HG03521 (cell line): ENCODE measurements at regions not wholly inside any gene's neighbourhood (a gene's known extent, or its start where the extent isn't known, plus 50 kb on each side); places are given as distances from the start of the nearest gene placed in this dataset.
"Not testable (repeated sequence)": the region's sequence is repeated elsewhere in the genome, so short reads cannot be mapped to it uniquely, and the experiment has no call there.

ENCODE experiments used
- ATAC-seq: cut with Tn5 transposase; IDR thresholded peaks from one replicate; pipeline ENCODE4 v1.9.1; 2021; ENCODE audit warnings: mild to moderate bottlenecking, moderate library complexity; ENCODE audit not compliant: unreplicated experiment

DNA sequence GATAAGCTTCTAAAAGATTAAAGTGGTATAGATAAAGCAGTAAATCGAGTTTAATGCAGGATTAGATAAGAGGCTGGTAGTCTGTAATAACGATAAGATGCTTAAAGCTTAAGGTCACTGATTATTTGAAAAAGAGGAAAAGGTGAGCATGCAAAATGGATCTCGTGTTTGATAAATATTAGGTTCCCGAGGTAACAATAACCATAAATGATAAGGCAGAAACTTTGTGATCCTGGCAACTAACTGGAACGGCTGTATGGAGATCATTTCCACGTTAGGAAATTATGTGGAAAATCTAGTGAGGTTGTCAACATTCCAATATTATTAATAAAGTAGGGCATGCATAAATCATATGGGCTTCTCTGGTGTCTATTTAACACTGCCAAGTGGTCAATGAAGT, 255.5 kb downstream of the EFCAB11 start:
- no peak for ATAC-seq

DNA sequence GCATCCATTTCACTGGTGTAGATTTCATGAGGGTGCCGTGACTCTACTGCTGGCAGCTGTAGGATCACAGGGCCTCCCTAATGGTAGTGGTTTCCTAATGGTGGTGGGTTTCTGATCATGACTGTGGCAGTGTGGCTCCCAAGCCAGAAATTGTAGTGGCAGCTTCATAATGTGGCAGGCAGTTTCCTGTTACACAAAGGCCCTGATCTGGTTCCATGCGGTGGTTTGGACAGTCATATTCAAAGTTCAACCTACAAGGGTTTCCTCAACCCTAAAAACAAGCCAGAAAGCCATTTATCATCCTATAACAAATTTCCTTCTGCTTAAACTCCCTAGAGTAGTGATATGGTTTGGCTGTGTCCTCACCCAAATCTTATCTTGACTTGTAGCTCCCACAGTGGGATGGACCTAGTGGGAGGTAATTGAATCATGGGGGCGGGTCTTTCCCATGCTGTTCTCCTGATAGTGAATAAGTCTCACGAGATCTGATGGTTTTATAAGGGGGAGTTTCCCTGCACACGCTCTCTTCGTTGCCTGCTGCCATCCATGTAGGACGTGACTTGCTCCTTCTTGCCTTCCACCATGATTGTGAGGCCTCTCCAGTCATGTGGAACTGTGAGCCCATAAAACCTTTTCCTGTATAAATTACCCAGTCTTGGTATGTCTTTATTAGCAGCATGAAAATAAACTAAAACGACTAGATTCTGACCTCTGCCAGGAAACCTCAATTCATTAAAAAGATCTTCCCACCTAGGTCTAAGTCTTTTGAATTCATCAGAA, 257.1 kb downstream of the EFCAB11 start:
- no peak for ATAC-seq

DNA sequence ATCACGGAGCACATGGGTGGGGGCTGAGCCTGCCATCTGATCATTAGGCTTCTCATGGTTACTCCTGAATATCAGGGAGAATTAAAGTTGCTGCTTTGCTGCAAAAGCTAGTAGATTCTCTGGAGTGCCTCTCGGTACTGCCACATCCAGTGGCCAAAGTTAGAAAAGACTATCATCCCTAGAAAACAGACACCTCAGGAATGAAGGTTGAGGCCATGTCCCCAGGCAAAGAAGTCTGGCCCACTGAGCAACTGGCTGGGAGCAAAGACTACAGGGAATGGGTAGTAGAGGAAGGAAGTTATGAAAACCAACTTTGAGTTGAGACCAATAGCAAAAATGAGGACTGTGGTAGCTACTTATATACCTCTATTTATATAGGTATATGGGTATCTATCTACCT, 258.7 kb downstream of the EFCAB11 start:
- no peak for ATAC-seq

DNA sequence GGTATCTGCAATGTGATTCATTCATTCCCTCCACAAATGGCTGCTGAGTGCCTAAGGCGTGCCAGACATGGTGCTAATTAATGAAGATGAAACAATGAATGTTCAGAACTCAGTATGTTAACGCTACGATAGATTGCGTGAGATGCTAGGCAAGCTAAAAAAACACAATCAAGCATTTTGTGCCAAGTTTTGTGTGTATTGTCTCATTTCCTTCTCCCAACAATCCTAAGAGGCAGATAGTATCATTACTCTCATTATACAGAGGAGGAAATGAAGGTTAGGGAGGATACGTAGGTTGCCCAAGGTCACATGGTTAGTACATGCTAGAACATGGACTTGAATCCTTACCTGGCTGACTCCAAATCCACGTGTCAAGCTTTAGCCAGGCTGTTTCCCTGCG, 264.4 kb downstream of the EFCAB11 start:
- no peak for ATAC-seq

DNA sequence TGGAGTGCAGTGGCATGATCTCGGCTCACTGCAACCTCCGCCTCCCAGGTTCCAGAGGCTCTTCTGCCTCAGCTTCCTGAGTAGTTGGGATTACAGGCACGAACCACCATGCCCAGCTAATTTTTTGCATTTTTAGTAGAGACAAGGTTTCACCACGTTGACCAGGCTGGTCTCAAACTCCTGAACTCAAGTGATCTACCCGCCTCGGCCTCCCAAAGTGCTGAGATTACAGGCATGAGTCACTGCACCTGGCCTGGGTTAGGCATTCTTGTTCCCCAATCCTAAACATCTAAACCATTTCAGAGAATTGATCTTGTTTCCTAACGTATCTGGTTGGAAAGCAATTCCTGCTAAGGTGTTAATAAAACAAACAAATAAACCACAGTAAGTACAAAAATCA, 264.8 kb downstream of the EFCAB11 start:
- ATAC-seq, result not testable (repeated sequence)

DNA sequence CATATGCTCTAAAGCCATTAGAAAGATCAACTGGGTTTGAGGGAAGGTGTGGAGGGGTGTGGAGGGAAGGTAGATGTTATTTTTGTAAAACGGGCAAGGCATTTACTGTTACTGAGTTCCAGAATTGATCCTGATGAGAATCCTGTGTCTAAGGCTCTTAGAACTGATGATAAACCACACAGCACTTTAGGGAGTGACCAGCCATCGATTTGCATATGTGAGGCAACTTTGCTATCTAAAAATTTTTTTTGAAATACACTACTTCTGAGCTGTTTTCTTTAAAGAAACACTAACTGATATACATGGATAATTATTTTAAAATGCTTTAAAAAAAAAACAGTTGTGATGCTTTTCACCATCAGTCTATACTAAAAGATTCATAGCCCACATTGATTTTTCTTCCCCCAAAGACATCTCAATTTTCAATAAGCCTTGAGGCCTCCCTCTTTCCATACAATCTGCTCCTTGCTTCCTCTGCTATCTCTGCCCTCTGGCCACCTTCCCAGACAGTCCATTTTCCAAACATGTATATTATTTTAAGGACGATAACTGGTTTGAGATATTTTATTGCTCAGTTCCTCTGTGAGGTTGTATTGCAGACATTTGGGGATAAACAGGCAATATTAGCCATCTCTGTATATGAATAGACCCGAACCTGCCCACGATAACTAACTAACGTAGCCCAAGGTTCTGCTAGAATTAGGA, 265.9 kb downstream of the EFCAB11 start:
- no peak for ATAC-seq

DNA sequence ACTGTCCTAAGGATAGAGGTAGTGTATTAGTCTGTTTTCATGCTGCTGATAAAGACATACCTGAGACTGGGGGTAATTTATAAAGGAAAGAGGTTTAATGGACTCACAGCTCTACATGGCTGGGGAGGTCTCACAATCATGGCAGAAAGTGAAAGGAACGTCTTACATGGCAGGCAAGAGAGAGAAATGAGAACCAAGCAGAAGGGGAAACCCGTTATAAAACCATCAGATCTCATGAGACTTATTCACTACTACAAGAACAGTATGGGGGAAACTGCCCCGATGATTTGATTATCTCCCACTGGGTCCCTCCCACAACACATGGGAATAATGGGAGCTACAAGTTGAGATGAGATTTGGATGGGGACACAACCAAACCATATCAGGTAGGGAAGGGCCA, 267.4 kb downstream of the EFCAB11 start:
- not testable (repeated sequence) for ATAC-seq

DNA sequence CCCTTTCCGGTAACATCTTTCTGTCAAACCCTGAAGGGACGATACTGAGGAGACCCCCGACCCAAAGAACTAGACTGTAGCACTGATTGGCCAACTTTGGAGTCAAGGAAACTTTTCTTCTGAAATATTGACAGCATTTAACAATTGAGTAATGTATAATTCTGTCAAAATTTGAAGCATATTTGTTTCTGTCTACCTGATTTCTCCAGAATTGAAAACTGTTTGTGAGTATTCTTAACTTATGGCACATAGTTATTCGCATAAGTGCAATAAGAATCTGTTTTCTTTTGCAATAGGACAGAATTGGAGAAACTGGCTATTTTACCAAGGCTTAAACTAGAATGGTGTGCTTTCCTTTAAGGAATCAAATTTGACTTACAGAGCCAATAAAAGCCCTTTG, 267.1 kb upstream of the FOXN3 start:
- no peak for ATAC-seq

DNA sequence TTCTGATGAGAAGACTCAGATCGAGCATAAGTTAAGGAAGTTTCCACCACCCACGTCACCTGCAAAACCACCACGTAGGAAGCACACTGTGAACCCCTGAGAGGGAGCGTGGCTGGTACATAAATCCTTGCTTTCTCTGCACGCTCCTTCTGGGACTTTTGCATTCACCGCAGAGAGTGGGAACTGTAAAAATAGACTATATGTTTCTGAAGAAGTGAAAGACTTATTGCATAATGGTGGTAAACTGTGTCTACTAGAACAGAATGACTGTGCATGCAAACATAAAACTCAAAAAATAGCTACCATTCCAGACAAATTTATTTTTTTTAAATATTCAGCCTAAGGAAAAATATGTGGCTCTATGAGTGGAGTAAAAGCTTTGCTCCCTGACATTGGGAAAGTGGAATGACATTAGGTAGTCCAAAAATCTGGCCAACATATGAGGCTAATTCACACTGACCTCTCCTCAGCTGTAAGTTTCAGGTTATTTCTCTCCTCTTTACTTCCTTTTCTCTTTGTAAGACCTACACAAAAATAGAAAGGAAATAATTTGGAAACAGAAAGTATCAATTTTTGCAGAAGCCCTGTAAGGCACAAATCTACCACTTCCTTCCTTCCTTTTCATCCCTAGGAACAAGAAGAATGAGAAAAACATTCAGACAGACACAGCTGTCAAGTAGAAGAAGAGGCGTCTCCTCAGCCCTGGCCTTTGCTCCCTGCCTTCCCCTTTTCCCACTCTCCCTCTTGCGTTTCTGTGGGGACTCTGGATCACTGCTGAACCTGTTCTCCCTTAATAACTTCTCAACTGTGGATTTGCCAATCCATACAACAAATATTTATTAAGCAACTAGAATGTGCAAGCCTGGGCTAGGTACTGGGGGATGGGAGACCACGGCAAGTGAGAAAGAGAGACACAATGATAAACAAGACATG, 264.3 kb upstream of the FOXN3 start:
- peak; percentile 72 for ATAC-seq

DNA sequence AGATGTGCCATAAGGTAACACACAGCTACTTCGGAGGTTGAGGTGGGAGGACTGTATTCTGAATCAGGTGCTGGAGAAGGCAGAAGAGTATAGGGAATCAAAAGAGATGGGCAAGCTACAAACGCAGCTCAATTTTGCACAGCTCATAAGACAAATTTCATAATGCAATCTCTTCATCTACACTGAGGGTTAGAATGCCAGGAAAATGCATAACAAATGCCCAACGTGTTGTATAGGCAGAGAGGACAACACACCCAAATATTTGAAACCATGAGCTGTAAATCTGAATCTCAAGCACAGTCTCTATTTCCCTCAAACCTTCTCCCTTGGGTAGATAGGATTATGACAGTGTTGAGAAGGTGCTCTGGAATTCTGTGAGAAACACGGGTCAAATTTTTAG, 263.1 kb upstream of the FOXN3 start:
- ATAC-seq, result no peak

DNA sequence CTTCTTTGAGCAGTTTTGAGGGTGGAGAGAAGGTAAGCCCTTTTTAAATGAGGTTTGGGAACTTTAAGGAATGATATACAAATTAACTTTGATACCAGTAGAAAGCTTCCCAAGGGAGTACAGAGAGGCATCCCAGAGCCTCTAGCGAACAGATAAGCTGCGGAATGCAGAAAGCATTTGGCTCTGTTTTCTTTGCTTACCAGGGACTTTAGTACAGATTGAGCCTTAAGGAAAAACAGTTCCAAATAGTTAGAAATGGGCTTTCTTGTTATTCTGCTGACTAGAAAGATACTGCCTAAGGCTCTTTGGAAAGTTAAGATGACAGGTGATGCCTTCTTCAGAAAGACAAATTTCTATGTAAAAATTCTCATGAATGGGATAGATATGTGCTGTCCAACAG, 261.7 kb upstream of the FOXN3 start:
- ATAC-seq, result no peak

DNA sequence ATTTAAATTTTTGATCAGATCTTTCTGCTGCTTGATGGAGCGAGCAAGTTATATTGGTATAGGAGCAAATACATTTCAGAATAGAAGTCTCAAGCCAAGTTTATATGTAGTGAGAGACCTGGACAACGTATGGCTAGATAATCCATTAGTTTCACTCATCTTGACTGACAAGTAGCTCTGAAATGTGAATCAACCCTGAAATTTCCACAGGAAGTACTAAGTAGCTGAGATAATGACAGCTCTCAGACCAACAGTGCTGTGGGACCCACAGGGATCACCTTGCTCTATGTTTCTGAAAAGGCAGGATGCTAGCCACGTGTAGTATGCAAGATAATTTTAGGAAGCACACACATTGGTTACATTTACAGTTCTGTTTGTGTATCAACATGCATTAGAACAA, 258.6 kb upstream of the FOXN3 start:
- no peak for ATAC-seq

DNA sequence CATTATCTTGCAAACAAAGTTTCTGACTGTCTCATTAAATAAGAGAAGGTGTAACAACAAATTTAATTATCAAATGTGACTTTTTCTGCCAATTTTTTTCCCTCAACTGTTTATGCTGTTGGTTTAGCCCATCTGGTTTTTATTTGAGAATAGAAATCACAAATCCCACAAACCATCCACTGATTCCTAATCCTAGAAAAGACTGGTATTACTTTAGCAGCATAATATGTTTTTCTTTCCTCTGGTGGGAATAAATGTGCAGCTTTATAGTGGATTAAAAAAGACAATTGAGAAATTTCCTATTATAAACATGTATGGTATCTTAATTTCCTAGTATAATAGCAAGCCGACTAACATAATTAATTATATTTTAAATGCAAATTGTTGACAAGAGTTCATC, 257.9 kb upstream of the FOXN3 start:
- no peak for ATAC-seq

DNA sequence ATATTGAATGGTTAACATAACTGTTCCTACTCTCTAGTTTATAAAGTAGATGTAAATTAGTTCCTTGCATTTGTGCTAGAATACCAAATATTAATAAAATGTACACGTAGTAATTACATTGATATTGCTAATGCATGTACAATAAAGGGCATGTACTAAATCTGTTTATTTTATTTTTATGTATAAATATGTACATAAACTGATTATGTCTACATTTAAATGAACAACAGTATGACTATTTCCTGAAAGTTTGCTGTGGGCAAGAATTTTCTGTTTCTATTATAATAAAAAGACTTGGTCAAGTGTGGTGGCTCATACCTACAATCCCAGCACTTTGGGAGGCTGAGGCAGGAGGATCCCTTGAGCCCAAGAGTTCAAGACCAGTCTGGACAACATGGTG, 257.2 kb upstream of the FOXN3 start:
- ATAC-seq, result no peak

DNA sequence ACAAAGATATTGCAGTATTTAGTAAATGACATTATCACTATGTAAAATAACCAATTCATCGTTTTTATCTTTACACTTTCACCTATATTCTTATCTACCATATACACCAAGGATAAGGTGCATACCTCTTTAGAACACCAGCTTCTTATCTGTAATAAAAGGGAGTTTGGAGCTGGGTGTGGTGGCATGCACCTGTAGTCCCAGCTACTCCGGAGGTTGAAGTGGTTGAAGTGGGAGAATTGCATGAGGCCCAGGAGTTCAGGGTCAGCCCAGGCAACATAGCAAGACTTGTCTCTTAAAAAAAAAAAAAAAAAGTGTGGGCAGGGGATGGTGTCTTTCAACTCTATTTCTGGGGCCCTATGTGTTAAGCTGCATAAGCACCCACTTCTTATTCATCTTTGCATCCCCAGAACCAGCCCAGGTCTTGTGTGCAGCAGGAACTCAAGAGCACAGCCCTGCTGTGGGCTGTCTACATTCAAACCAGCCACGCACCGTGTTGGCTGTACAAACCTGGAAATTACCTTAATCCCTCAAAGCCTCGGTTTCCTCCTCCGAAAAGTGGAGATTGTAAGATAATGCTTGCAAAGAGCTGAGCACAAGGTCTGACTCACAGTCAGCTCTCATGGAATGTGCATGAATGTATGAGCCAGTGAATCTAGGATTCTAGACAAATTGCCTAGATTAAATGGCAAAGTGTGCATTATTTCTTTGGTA, 256.6 kb upstream of the FOXN3 start:
- ATAC-seq, result no peak

DNA sequence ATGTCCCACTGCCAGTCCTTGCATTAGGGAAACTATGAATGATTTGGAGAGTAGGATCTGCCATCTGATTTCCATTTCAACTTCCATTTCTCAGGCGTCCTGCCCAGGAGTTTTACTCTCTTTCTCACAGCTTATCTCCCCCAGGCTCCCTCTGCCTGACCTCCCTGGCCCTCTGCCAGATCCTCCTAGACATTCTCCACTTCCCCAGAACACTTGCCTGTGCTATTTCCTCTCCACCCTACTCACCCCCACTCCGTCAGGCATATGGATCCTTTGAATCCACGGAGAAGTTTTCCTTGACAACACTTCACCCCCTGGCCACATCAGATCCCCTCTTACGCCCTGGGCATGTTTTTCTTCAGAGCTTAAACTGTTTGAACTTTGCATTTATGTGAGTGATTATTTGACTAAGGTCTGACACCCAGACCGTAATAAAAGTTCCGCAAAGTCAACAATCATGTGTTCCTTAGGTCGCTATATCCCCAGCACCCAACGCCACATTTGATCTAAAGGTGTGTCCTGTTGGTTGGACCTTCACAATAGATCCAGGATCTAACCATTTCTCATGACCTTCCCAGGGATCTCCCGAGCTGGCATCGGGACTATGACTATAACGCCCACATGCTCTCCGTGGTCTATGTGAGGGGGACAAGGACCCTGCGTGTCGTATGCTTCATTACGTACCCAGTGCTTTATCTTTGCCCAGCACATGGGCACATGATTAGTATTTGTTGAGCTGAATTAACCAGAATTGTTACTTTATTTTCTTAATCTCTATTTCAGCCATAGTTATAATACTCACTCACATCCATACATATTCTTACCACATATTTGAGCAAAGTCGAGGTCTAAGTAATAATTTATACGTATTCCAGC, 255.8 kb upstream of the FOXN3 start:
- ATAC-seq, result no peak

DNA sequence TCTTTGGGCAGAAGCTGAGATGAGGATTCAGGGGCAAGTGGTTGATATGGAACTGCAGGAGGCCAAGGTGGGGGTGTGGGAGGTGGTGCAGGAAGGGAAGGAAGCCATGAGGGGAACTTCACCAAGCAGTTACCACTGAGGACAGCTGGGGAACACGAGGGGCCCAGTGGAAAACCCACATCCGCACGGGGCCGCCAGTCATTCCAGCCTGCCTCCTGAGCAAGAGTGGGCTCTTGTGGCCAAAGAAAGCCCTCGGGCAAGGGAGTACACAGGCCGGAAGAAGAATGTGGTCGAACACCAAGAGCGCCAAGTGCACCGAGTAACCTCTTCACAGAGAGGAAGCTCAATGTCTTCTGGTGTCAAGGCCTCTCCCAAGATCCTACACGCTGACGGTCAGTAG, 252.2 kb upstream of the FOXN3 start:
- no peak for ATAC-seq

DNA sequence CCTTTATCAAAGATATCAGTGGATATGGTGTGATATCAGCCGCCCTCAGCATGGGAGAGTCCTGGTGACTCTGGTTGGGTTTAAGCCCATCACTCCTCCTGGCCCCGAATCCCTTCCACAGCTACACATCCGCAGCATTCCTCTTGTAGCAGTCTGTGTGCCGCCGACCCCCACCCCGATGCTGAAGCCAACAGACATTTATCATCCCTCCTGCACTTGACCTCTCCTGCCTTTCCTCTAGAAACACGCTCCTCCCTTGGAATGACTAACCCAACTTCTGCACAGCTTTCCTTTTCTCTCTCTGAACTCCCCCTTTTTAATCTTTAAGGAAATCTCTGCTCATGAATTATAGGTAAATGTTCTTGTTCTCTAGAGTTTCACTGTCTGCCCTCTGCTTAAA, 250.9 kb upstream of the FOXN3 start:
- no peak for ATAC-seq

DNA sequence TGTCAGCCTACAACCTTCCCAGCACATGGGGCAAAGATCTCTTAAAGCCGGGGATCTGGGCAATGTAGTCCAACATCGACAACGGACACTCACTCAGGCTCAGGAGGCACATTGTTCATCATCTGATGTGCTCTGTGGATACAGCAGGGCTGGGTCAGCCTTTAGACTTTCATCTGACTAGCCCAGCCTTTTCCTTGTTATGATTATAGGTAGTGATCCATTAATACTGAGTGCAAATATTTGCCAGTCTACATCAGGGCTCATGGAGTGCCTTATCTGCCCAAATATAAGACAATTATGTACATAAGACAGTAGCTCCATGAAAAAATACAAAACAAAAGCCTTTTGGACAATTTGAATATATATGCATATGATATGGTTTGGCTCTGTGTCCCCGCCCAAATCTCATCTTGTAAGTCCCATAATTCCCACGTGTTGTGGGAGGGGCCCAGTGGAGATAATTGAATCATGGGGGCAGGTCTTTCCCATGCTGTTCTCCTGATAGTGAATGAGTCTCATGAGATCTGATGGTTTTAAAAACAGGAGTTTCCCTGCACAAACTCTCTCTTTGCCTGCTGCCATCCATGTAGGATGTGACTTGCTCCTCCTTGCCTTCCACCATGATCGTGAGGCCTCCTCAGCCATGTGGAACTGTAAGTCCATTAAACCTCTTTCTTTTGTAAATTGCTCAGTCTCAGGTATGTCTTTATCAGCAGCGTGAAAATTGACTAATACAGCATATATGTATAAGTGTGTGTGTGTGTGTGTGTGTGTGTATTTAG, 248.5 kb upstream of the FOXN3 start:
- not testable (repeated sequence) for ATAC-seq
